ENCODE measurements at regions not wholly inside any gene's neighbourhood (a gene's known extent, or its start where the extent isn't known, plus 50 kb on each side); places are given as distances from the start of the nearest gene placed in this dataset.
"Not testable (repeated sequence)": the region's sequence is repeated elsewhere in the genome, so short reads cannot be mapped to it uniquely, and the experiment has no call there.

- DNase-seq (ENCODE audit: low read depth in 2 of 2), result no peak
These were observed 457.0 kb downstream of the SPATA31D1 start for GRCh38 chr9:82445556-82445955.

GRCh38 chr9:82447343-82447742, 458.8 kb downstream of the SPATA31D1 start:
- DNase-seq (ENCODE audit: low read depth in 2 of 2), result no peak

- DNase-seq (ENCODE audit: low read depth in 2 of 2), result no peak
These were observed 461.4 kb downstream of the SPATA31D1 start for GRCh38 chr9:82449986-82450385.

GRCh38 chr9:82454509-82455190, 466.1 kb downstream of the SPATA31D1 start:
- no peak for DNase-seq (ENCODE audit: low read depth in 2 of 2)

GRCh38 chr9:82456642-82457041, 468.1 kb downstream of the SPATA31D1 start:
- DNase-seq (ENCODE audit: low read depth in 2 of 2), result peak; percentile 5 to 7

GRCh38 chr9:82457298-82457697, 468.7 kb downstream of the SPATA31D1 start:
- DNase-seq (ENCODE audit: low read depth in 2 of 2), result no peak

GRCh38 chr9:82457891-82458290, 469.3 kb downstream of the SPATA31D1 start:
- DNase-seq (ENCODE audit: low read depth in 2 of 2), result no peak

- no peak for DNase-seq (ENCODE audit: low read depth in 2 of 2)
These were observed 469.7 kb downstream of the SPATA31D1 start for GRCh38 chr9:82458296-82458695.

GRCh38 chr9:82466616-82467260, 478.2 kb downstream of the SPATA31D1 start:
- no peak for DNase-seq (ENCODE audit: low read depth in 2 of 2)

GRCh38 chr9:82467436-82467835, 478.9 kb downstream of the SPATA31D1 start:
- no peak for DNase-seq (ENCODE audit: low read depth in 2 of 2)

GRCh38 chr9:82474235-82474634, 485.7 kb downstream of the SPATA31D1 start:
- no peak for DNase-seq (ENCODE audit: low read depth in 2 of 2)

- no peak for DNase-seq (ENCODE audit: low read depth in 2 of 2)
These were observed 487.2 kb downstream of the SPATA31D1 start for GRCh38 chr9:82475584-82476301.

- no peak for DNase-seq (ENCODE audit: low read depth in 2 of 2)
These were observed 492.3 kb downstream of the SPATA31D1 start for GRCh38 chr9:82480921-82481320.

- DNase-seq (ENCODE audit: low read depth in 2 of 2), result no peak
These were observed 499.4 kb downstream of the SPATA31D1 start for GRCh38 chr9:82487935-82488312.

- peak; percentile 87 to 88 for DNase-seq (ENCODE audit: low read depth in 2 of 2)
These were observed 500.0 kb downstream of the SPATA31D1 start for GRCh38 chr9:82488313-82489200.

- no peak for DNase-seq (ENCODE audit: low read depth in 2 of 2)
These were observed 500.7 kb downstream of the SPATA31D1 start for GRCh38 chr9:82489201-82489821.

- DNase-seq (ENCODE audit: low read depth in 2 of 2), result peak; percentile 54 to 58
These were observed 501.5 kb downstream of the SPATA31D1 start for GRCh38 chr9:82490019-82490499.

- not testable (repeated sequence) for DNase-seq (ENCODE audit: low read depth in 2 of 2)
These were observed 502.2 kb downstream of the SPATA31D1 start for GRCh38 chr9:82490821-82491220.

- no peak for DNase-seq (ENCODE audit: low read depth in 2 of 2)
These were observed 503.0 kb downstream of the SPATA31D1 start for GRCh38 chr9:82491604-82492003.

GRCh38 chr9:82492274-82492673, 503.7 kb downstream of the SPATA31D1 start:
- no peak for DNase-seq (ENCODE audit: low read depth in 2 of 2)

Data from fibroblast of skin of left quadriceps (primary cell).